ENCODE measurements at regions not wholly inside any gene's neighbourhood (a gene's known extent, or its start where the extent isn't known, plus 50 kb on each side); places are given as distances from the start of the nearest gene placed in this dataset.

DNA sequence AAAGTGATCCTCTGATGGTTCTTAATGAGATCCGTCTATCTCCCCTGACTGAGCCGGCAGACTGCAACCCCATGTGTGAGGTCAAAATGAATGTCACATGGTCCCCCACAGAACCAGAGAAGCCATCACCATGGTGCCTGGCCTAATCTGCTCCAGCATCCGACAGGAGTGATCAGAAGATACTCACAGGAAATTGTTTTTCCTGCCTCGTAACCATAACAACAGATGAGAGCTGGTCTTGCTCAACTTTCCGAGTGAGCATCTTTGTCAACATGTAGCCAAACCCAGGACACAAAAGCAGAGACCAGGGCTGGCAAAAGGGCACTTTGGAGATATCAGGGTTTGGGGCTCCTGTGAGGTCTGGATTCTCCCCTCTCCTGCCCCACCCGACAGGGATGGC lies 72.1 kb upstream of the C14orf180 start:
- Histone ChIP-seq H3K27ac (no peak overlapping the region), H4K20me1 (ENCODE audit: insufficient read depth, poor library complexity, severe bottlenecking) (no peaks in the 10 kb centered on the region), H3K79me2 (no peaks in the 10 kb centered on the region), H3K4me2 (no peak overlapping the region), H2AFZ (no peak overlapping the region), H3K27me3 (no peaks in the 10 kb centered on the region), H3K9me2 (replicated peaks; ENCODE audit: insufficient read depth) (no peaks in the 10 kb centered on the region), H3K36me3 (replicated peaks; ENCODE audit: insufficient read depth, low read depth) (no peaks in the 10 kb centered on the region), H3K9me3 (ENCODE audit: low read depth) (no peaks in the 10 kb centered on the region), H3K4me1 (ENCODE audit: insufficient read depth) (no peaks in the 10 kb centered on the region), H3K4me3 (no peak overlapping the region)
- TF ChIP-seq EZH2 (IDR thresholded peaks at IDR 0.05; ENCODE audit: borderline replicate concordance), result no peak
- TF ChIP-seq, protein P1, sequence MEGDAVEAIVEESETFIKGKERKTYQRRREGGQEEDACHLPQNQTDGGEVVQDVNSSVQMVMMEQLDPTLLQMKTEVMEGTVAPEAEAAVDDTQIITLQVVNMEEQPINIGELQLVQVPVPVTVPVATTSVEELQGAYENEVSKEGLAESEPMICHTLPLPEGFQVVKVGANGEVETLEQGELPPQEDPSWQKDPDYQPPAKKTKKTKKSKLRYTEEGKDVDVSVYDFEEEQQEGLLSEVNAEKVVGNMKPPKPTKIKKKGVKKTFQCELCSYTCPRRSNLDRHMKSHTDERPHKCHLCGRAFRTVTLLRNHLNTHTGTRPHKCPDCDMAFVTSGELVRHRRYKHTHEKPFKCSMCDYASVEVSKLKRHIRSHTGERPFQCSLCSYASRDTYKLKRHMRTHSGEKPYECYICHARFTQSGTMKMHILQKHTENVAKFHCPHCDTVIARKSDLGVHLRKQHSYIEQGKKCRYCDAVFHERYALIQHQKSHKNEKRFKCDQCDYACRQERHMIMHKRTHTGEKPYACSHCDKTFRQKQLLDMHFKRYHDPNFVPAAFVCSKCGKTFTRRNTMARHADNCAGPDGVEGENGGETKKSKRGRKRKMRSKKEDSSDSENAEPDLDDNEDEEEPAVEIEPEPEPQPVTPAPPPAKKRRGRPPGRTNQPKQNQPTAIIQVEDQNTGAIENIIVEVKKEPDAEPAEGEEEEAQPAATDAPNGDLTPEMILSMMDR (IDR thresholded peaks at IDR 0.05; ENCODE audit: poor library complexity), result no peak
- no peak for DNase-seq (ENCODE audit: low spot score)
- 55% methylated on average over 6 of the region's 6 CpGs for WGBS (ENCODE audit: low lambda C conversion rate, missing lambda C conversion rate)

DNA sequence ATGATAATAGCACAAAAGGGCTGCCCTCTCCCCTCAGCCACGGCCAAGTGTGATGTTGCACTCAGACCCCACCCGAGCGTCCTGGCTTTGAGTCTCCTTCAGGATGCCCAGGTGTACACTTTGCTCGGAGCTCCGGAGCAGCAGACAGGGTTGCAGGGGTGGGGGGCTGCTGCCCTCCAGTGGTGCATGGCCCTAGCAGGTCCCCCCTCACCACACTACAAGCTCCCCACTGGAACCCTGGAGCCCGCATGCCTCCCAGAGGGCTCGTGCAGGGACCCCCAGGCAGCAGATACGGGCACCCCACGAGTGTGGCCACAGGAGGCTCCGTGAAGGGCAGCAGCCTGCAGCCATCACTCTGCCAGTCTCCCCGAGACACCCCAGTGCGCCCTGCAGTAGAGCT lies 69.9 kb upstream of the C14orf180 start:
- no peaks in the 10 kb centered on the region for H3K4me1 ChIP-seq (ENCODE audit: insufficient read depth)
- no peaks in the 10 kb centered on the region for H3K36me3 ChIP-seq (replicated peaks; ENCODE audit: insufficient read depth, low read depth)
- H3K9me2 ChIP-seq (replicated peaks; ENCODE audit: insufficient read depth), result no peaks in the 10 kb centered on the region
- H3K4me3 ChIP-seq, result no peak overlapping the region
- no peaks in the 10 kb centered on the region for H3K9me3 ChIP-seq (ENCODE audit: low read depth)
- H3K27ac ChIP-seq, result no peak overlapping the region
- 85% methylated on average over 12 of the region's 12 CpGs for WGBS (ENCODE audit: low lambda C conversion rate, missing lambda C conversion rate)
- H3K79me2 ChIP-seq, result no peaks in the 10 kb centered on the region
- H3K4me2 ChIP-seq, result no peak overlapping the region
- no peak overlapping the region for H2AFZ ChIP-seq
- H4K20me1 ChIP-seq (ENCODE audit: insufficient read depth, poor library complexity, severe bottlenecking), result no peaks in the 10 kb centered on the region
- no peak for DNase-seq (ENCODE audit: low spot score)
- no peaks in the 10 kb centered on the region for H3K27me3 ChIP-seq
- TF ChIP-seq EZH2 (IDR thresholded peaks at IDR 0.05; ENCODE audit: borderline replicate concordance), result no peak
- TF ChIP-seq, protein P1 (IDR thresholded peaks at IDR 0.05; ENCODE audit: poor library complexity), result peak; percentile 3

DNA sequence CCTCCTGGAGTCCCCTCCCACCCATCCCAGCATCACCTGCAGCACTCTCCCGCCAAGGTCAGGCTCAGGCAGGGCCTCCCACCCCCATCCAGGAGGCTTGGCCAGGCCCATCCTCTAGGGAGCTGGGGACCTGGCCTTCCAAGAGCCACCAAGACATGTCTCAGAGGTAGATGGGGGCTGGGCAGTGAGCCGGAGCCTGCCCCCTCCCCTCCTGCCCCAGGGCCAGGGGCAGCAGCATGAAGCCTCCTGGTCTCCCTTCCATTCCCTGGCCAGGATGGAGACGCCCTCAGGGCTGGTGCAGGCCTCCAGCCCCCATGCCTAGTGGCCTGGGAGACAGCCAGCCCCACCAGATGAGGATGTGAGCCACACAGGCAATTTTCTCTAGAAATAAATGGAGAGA lies 69.3 kb upstream of the C14orf180 start:
- no peak overlapping the region for H2AFZ ChIP-seq
- no peak overlapping the region for H3K4me3 ChIP-seq
- no peak overlapping the region for H3K27ac ChIP-seq
- no peaks in the 10 kb centered on the region for H3K4me1 ChIP-seq (ENCODE audit: insufficient read depth)
- no peak overlapping the region for H3K4me2 ChIP-seq
- no peaks in the 10 kb centered on the region for H3K36me3 ChIP-seq (replicated peaks; ENCODE audit: insufficient read depth, low read depth)
- DNase-seq (ENCODE audit: low spot score), result no peak
- H3K9me3 ChIP-seq (ENCODE audit: low read depth), result no peaks in the 10 kb centered on the region
- no peaks in the 10 kb centered on the region for H4K20me1 ChIP-seq (ENCODE audit: insufficient read depth, poor library complexity, severe bottlenecking)
- no peaks in the 10 kb centered on the region for H3K79me2 ChIP-seq
- 69% methylated on average over 3 of the region's 3 CpGs for WGBS (ENCODE audit: low lambda C conversion rate, missing lambda C conversion rate)
- TF ChIP-seq, protein P1 (IDR thresholded peaks at IDR 0.05; ENCODE audit: poor library complexity), result no peak
- TF ChIP-seq EZH2 (IDR thresholded peaks at IDR 0.05; ENCODE audit: borderline replicate concordance), result no peak
- no peak for TF ChIP-seq EZH2phosphoT487 (IDR thresholded peaks at IDR 0.05; ENCODE audit: low read depth, severe bottlenecking, unreplicated experiment)
- H3K27me3 ChIP-seq, result no peaks in the 10 kb centered on the region
- no peaks in the 10 kb centered on the region for H3K9me2 ChIP-seq (replicated peaks; ENCODE audit: insufficient read depth)
